Mesenteric fat pad (tissue), 1 donor: ENCODE measurements at regions not wholly inside any gene's neighbourhood (a gene's known extent, or its start where the extent isn't known, plus 50 kb on each side); places are given as distances from the start of the nearest gene placed in this dataset.
"Not testable (repeated sequence)": the region's sequence is repeated elsewhere in the genome, so short reads cannot be mapped to it uniquely, and the experiment has no call there.

Source experiments
- DNase-seq: peaks from one replicate; pipeline ENCODE4 v3.0.0-alpha.2; 2020; ENCODE audit warnings: low spot score
- donor health status: DM: yes; HTN: yes; CAD: no.

GRCh38 chr3:164468055-164468454, 610.2 kb downstream of the SI start:
- no peak for DNase-seq

- DNase-seq = no peak
These were observed 611.3 kb downstream of the SI start for GRCh38 chr3:164467007-164467406.

GRCh38 chr3:164465172-164465571, 613.1 kb downstream of the SI start:
- no peak for DNase-seq

GRCh38 chr3:164460851-164461250, 617.4 kb downstream of the SI start:
- DNase-seq = no peak

- DNase-seq = no peak
These were observed 618.7 kb downstream of the SI start for GRCh38 chr3:164459521-164460151.

GRCh38 chr3:164458986-164459385, 619.3 kb downstream of the SI start:
- DNase-seq = no peak

GRCh38 chr3:164453714-164454113, 624.6 kb downstream of the SI start:
- no peak for DNase-seq

GRCh38 chr3:164452707-164453106, 625.6 kb downstream of the SI start:
- no peak for DNase-seq

- no peak for DNase-seq
These were observed 627.0 kb downstream of the SI start for GRCh38 chr3:164451072-164451910.

- DNase-seq = no peak
These were observed 627.9 kb downstream of the SI start for GRCh38 chr3:164450276-164450905.

- DNase-seq = no peak
These were observed 659.1 kb downstream of the SI start for GRCh38 chr3:164419220-164419619.

- no peak for DNase-seq
These were observed 659.9 kb downstream of the SI start for GRCh38 chr3:164418414-164418813.

- DNase-seq = no peak
These were observed 660.3 kb downstream of the SI start for GRCh38 chr3:164417955-164418354.

GRCh38 chr3:164416491-164417222, 661.6 kb downstream of the SI start:
- no peak for DNase-seq

- no peak for DNase-seq
These were observed 670.0 kb downstream of the SI start for GRCh38 chr3:164408326-164408725.

- DNase-seq = no peak
These were observed 671.2 kb downstream of the SI start for GRCh38 chr3:164407111-164407510.

- DNase-seq = no peak
These were observed 672.0 kb downstream of the SI start for GRCh38 chr3:164406281-164406680.

- DNase-seq = no peak
These were observed 676.4 kb downstream of the SI start for GRCh38 chr3:164401923-164402322.

GRCh38 chr3:164401440-164401839, 676.9 kb downstream of the SI start:
- DNase-seq = not testable (repeated sequence)

- DNase-seq = no peak
These were observed 680.8 kb downstream of the SI start for GRCh38 chr3:164397462-164397861.

- DNase-seq = no peak
These were observed 685.1 kb downstream of the SI start for GRCh38 chr3:164393171-164393570.

- no peak for DNase-seq
These were observed 688.2 kb downstream of the SI start for GRCh38 chr3:164390046-164390445.
